Smooth muscle cell (in vitro differentiated cells): ENCODE measurements at regions not wholly inside any gene's neighbourhood (a gene's known extent, or its start where the extent isn't known, plus 50 kb on each side); places are given as distances from the start of the nearest gene placed in this dataset.

Experiments used
- DNase-seq: peaks from one replicate; lab custom pipeline; 2025; ENCODE audit not compliant: unreplicated experiment; lab: John Stamatoyannopoulos, UW
- H2AFZ ChIP-seq: fragments of 200-600 bp; sonication (generic); 2 replicates; pipeline ENCODE4 v1.6.0; 2016; ENCODE audit warnings: antibody characterized with exemption, low read depth, mild to moderate bottlenecking
- H3F3A ChIP-seq: fragments of 200-600 bp; sonication (generic); 2 replicates; pipeline ENCODE4 v1.6.0; 2017; ENCODE audit warnings: antibody characterized with exemption, low read depth
- H3K27ac ChIP-seq: fragments of 200-600 bp; sonication (generic); 2 replicates; pipeline ENCODE4 v1.5.1; 2016; ENCODE audit warnings: low read depth, mild to moderate bottlenecking
- H3K27me3 ChIP-seq: fragments of 200-600 bp; sonication (generic); 2 replicates; pipeline ENCODE4 v1.6.1; 2016; ENCODE audit warnings: low read depth, mild to moderate bottlenecking
- H3K36me3 ChIP-seq: fragments of 200-600 bp; sonication (generic); 2 replicates; pipeline ENCODE4 v1.5.1; 2016; ENCODE audit warnings: low read depth
- H3K4me1 ChIP-seq: fragments of 200-600 bp; sonication (generic); 2 replicates; pipeline ENCODE4 v1.5.1; 2016; ENCODE audit warnings: low read depth
- H3K4me2 ChIP-seq: fragments of 200-600 bp; sonication (generic); 2 replicates; pipeline ENCODE4 v1.6.0; 2016; ENCODE audit warnings: mild to moderate bottlenecking
- H3K4me3 ChIP-seq: fragments of 200-600 bp; sonication (generic); 2 replicates; pipeline ENCODE4 v1.5.1; 2016; ENCODE audit warnings: mild to moderate bottlenecking
- H3K79me2 ChIP-seq: fragments of 200-600 bp; sonication (generic); 2 replicates; pipeline ENCODE4 v1.6.0; 2016; ENCODE audit warnings: low read depth, mild to moderate bottlenecking
- H3K9ac ChIP-seq: fragments of 200-600 bp; sonication (generic); 2 replicates; pipeline ENCODE4 v1.6.0; 2016; ENCODE audit warnings: low read depth
- H3K9me3 ChIP-seq: fragments of 200-600 bp; sonication (generic); replicated peaks from 2 replicates; pipeline ENCODE4 v1.5.1; 2016; ENCODE audit warnings: low read depth
- H4K20me1 ChIP-seq: fragments of 200-600 bp; sonication (generic); 2 replicates; pipeline ENCODE4 v1.6.0; 2016; ENCODE audit warnings: low read depth
- WGBS: methylation state at CpG from one replicate; pipeline ENCODE4 v1.1.7; 2016; ENCODE audit warnings: low lambda C conversion rate; 5-methylcytosine and 5-hydroxymethylcytosine counted together
- TF ChIP-seq, protein P1 (sequence below): fragments of 200-600 bp; sonication (generic); IDR thresholded peaks from 2 replicates; pipeline ENCODE4 v1.5.1; 2017; ENCODE audit warnings: borderline replicate concordance, mild to moderate bottlenecking, antibody characterized with exemption; ENCODE audit not compliant: insufficient read depth, poor library complexity, severe bottlenecking

DNA sequence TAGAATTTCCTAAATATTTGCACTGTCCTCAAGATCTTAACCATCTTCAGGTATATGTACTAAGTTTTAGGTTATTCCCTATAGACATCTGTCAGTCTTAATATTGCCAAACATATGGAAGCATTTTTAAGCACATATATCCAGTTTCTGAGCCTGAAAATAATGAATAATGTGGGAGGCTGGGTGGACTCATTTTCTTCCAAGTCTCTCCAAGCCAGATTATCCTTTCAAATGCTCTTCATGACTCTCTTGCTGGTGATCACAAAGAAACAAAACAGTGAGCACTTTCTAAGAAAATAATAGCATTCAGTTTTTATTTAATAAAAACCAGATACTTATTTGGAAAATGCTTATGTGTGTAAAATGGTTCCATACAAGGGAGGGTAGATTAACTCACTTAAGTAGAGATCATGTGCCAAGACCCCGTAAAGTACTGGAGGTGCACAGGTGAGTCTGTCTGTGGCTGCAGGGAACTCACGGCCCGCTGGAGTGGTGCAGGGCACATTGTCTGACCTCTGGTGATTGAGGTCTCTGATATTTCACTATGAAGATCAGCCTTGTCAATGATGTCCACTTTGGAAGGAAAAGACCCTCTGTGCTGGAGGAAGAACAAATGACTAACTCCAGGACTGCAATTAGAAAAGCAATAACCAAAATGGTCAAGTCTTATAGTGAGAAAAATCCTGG is 161.6 kb downstream of the TMEM18 start:
- Histone ChIP-seq H3K4me1 (peaks cover 10% of the 10 kb centered on the region), H3K4me3 (no peak overlapping the region), H2AFZ (no peak overlapping the region), H3K27ac (no peak overlapping the region), H4K20me1 (no peaks in the 10 kb centered on the region), H3K4me2 (no peak overlapping the region), H3K9me3 (no peaks in the 10 kb centered on the region), H3K79me2 (no peaks in the 10 kb centered on the region), H3K9ac (no peak overlapping the region), H3K36me3 (no peaks in the 10 kb centered on the region), H3K27me3 (no peaks in the 10 kb centered on the region), H3F3A (no peaks in the 10 kb centered on the region)
- TF ChIP-seq, protein P1, sequence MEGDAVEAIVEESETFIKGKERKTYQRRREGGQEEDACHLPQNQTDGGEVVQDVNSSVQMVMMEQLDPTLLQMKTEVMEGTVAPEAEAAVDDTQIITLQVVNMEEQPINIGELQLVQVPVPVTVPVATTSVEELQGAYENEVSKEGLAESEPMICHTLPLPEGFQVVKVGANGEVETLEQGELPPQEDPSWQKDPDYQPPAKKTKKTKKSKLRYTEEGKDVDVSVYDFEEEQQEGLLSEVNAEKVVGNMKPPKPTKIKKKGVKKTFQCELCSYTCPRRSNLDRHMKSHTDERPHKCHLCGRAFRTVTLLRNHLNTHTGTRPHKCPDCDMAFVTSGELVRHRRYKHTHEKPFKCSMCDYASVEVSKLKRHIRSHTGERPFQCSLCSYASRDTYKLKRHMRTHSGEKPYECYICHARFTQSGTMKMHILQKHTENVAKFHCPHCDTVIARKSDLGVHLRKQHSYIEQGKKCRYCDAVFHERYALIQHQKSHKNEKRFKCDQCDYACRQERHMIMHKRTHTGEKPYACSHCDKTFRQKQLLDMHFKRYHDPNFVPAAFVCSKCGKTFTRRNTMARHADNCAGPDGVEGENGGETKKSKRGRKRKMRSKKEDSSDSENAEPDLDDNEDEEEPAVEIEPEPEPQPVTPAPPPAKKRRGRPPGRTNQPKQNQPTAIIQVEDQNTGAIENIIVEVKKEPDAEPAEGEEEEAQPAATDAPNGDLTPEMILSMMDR, result no peak
- 93% methylated on average over 3 of the region's 3 CpGs for WGBS
- no peak for DNase-seq

DNA sequence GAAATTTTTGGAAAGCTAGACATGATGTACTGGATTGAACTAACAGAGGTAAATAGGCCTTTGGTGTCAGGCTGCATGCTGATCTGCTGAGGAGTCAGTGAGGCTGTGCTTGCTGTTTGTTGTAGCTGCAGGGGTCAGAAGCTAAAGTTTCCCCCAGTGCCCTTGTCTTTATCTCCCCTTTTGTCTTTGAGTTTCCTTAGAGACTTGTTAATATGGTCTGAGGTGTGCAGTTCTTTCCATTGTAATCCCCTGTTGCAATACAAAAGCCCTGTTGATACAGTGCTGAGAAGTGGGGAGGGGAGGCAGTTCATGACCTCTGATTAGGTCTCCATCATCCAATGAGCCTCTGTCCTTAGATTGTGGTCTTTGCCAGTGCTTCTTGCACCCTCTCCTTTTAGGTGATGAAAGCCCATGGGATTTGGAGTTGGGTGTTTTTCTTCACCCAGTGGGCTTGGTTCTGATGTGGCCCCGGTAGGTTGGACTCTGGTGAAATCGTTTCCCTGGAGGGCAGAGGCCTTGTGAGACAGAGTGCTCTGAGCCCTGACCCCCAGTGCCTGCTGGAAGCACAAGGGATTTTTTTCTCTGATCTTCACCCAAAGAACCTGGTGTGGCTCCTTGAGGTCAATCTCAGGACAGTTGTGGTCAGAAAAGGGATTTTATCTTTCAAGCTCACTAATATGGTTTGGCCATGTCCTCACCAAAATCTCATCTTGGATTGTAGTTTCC is 163.1 kb downstream of the TMEM18 start:
- 84% methylated on average over 2 of the region's 2 CpGs for WGBS
- H3K4me3 ChIP-seq, result no peak overlapping the region

DNA sequence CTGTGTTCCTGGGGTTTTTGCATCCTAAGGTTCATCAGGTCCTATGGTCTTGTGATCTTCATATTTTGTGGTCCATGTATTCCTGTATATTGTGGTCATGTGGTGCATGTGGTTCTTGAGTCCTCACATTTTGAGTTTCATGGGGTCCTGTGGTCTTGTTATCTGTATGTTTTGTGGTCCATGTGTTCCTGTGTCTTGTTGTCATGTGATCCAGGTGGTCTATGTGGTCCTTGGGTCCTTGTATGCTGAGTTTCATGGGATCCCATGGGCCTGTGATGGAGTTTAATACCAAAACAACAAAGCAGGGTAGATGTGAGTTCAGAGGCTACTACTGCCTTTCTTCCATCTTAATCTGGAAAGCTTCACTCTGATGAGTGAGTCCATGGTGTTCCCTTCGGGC is 166.4 kb downstream of the TMEM18 start:
- Histone ChIP-seq H3K36me3 (no peaks in the 10 kb centered on the region), H3K4me2 (no peak overlapping the region), H3K4me1 (peaks cover 13% of the 10 kb centered on the region), H3K9me3 (no peaks in the 10 kb centered on the region), H3K27me3 (no peaks in the 10 kb centered on the region), H3K79me2 (no peaks in the 10 kb centered on the region), H3K9ac (no peak overlapping the region), H3K27ac (no peak overlapping the region), H4K20me1 (no peaks in the 10 kb centered on the region), H2AFZ (no peak overlapping the region), H3K4me3 (no peak overlapping the region), H3F3A (no peaks in the 10 kb centered on the region)
- WGBS, result 79% methylated on average over 1 of the region's 1 CpG
- DNase-seq, result no peak
- TF ChIP-seq, protein P1, result no peak

More for the DNA sequence above, 163.1 kb downstream of the TMEM18 start:
- TF ChIP-seq, protein P1, result no peak
- no peaks in the 10 kb centered on the region for H3K79me2 ChIP-seq
- no peaks in the 10 kb centered on the region for H3K36me3 ChIP-seq
- no peaks in the 10 kb centered on the region for H3K27me3 ChIP-seq
- no peaks in the 10 kb centered on the region for H4K20me1 ChIP-seq
- H3K9ac ChIP-seq, result no peak overlapping the region
- H3K27ac ChIP-seq, result no peak overlapping the region
- no peak overlapping the region for H3K4me2 ChIP-seq
- no peak for DNase-seq
- peaks cover 10% of the 10 kb centered on the region for H3K4me1 ChIP-seq
- H3F3A ChIP-seq, result no peaks in the 10 kb centered on the region
- no peaks in the 10 kb centered on the region for H3K9me3 ChIP-seq
- H2AFZ ChIP-seq, result no peak overlapping the region
